K562 (cell line): ENCODE measurements at regions not wholly inside any gene's neighbourhood (a gene's known extent, or its start where the extent isn't known, plus 50 kb on each side); places are given as distances from the start of the nearest gene placed in this dataset.
A peak's percentile ranks its signal among the peaks of the same experiment; 100 is the strongest.

Experiments
- ATAC-seq: fragments of 200-7000 bp; cut with Tn5 transposase; 3 replicates; pipeline ENCODE4 v1.9.1; 2020; ENCODE audit warnings: moderate library complexity
- BruUV-seq: library from RNA; stranded (reverse); fragments of 400-500 nt; replicated peaks from 2 replicates; lab custom pipeline; 2021; lab: Mats Ljungman, UMichigan
- CTCF ChIA-PET: fragments of 300-600 bp; formaldehyde crosslinking; extraction: SDS; loops from one replicate; lab custom pipeline; 2021; ENCODE audit warnings: low intra/inter-chr PET ratio; lab: Yijun Ruan, JAX
- POLR2A ChIA-PET: fragments of 300-600, 350-650 bp; sonication (Branson Sonifier 250); formaldehyde crosslinking; extraction: SDS; loops from one replicate; lab custom pipeline; 2021; ENCODE audit warnings: antibody characterized with exemption, inconsistent platforms; lab: Yijun Ruan, JAX
- DNase-seq, 4 experiments: peaks; one replicate each; pipeline versions ENCODE4 v3.0.0 to v3.0.0-alpha.2; 2011 to 2018; ENCODE audit warnings: low spot score in 3 of 4, mixed read lengths in 3 of 4; ENCODE audit errors: extremely low read depth in 1 of 4
- FAIRE-seq: peaks from 2 replicates; lab custom pipeline; 2011; peaks lifted over from hg19 to GRCh38; lab: Jason Lieb, UNC
- H2AFZ ChIP-seq: 2 replicates; pipeline ENCODE4 v1.6.0; 2011; ENCODE audit warnings: low read depth, low read length, control low read depth, inconsistent platforms
- H3K27ac ChIP-seq: fragments of 200-600 bp; 3 replicates; pipeline ENCODE4 v1.8.0; 2011; ENCODE audit warnings: low read depth, mild to moderate bottlenecking, control low read depth, inconsistent platforms, low read length, moderate library complexity, mixed read lengths; ENCODE audit errors: extremely low read depth
- H3K27me3 ChIP-seq, 2 experiments: fragments of 300-600 bp in 1 of 2; 2 replicates in 1 of 2; 3 replicates in 1 of 2; pipeline versions ENCODE4 v1.6.0 to v1.8.0; 2011; ENCODE audit warnings: inconsistent platforms in 2 of 2, low read length in 2 of 2, mild to moderate bottlenecking in 1 of 2, mixed read lengths in 1 of 2, moderate library complexity in 1 of 2; ENCODE audit not compliant: control insufficient read depth in 2 of 2, insufficient read depth in 2 of 2
- H3K36me3 ChIP-seq: fragments of 300-600 bp; 3 replicates; pipeline ENCODE4 v1.8.0; 2011; ENCODE audit warnings: mild to moderate bottlenecking, low read length, inconsistent platforms; ENCODE audit not compliant: control insufficient read depth, insufficient read depth
- H3K4me1 ChIP-seq, 2 experiments: fragments of 200-600 bp in 1 of 2; replicated peaks in 1 of 2; 2 replicates in 1 of 2; 3 replicates in 1 of 2; pipeline versions ENCODE4 v1.5.1 to v1.8.0; 2011; ENCODE audit warnings: inconsistent platforms in 2 of 2, low read length in 2 of 2, mild to moderate bottlenecking in 1 of 2, mixed read lengths in 1 of 2, moderate library complexity in 1 of 2; ENCODE audit not compliant: control insufficient read depth in 2 of 2, insufficient read depth in 2 of 2
- H3K4me2 ChIP-seq: 2 replicates; pipeline ENCODE4 v1.6.1; 2011; ENCODE audit warnings: low read length, control low read depth, inconsistent platforms, mixed read lengths; ENCODE audit not compliant: insufficient read depth
- H3K4me3 ChIP-seq: fragments of 200-600 bp; sonication (generic), shearing (Covaris generic); 2 replicates; pipeline ENCODE4 v1.5.1; 2016; ENCODE audit warnings: control low read depth, inconsistent platforms
- H3K79me2 ChIP-seq: fragments of 200-600 bp; 3 replicates; pipeline ENCODE4 v1.8.0; 2011; ENCODE audit warnings: low read length, inconsistent platforms; ENCODE audit not compliant: control insufficient read depth, insufficient read depth
- H3K9ac ChIP-seq, 2 experiments: 2 replicates each; pipeline versions ENCODE4 v1.6.0 to v1.6.1; 2011; ENCODE audit warnings: low read depth in 2 of 2, low read length in 2 of 2, control low read depth in 1 of 2, inconsistent platforms in 1 of 2, mild to moderate bottlenecking in 1 of 2, mixed read lengths in 1 of 2; ENCODE audit not compliant: insufficient read depth in 1 of 2
- H3K9me1 ChIP-seq: one replicate; pipeline ENCODE4 v1.6.0; 2011; ENCODE audit warnings: inconsistent platforms, mild to moderate bottlenecking, low read length, moderate library complexity; ENCODE audit not compliant: control insufficient read depth, insufficient read depth
- H3K9me3 ChIP-seq: replicated peaks from 2 replicates; pipeline ENCODE4 v1.5.1; 2011; ENCODE audit warnings: low read depth, low read length, inconsistent platforms; ENCODE audit not compliant: control insufficient read depth, insufficient read depth
- H4K20me1 ChIP-seq: replicated peaks from 2 replicates; pipeline ENCODE4 v1.6.1; 2011; ENCODE audit warnings: low read length, inconsistent platforms, mixed read lengths; ENCODE audit not compliant: control insufficient read depth, insufficient read depth
- MED1 ChIP-seq: sonication (generic); formaldehyde crosslinking; IDR thresholded peaks from 2 replicates; pipeline ENCODE4 v1.8.1; 2023; ENCODE audit warnings: missing genetic modification reagents, borderline replicate concordance
- RBBP5 ChIP-seq: fragments of 200-600 bp; sonication (generic); IDR thresholded peaks from 2 replicates; pipeline ENCODE4 v1.6.1; 2012; ENCODE audit warnings: borderline replicate concordance, mild to moderate bottlenecking, low read length, control low read depth, inconsistent platforms; ENCODE audit not compliant: insufficient read depth, poor library complexity, severe bottlenecking
- RBM22 ChIP-seq: fragments of 200-400 bp; formaldehyde crosslinking; IDR thresholded peaks from 2 replicates; pipeline ENCODE4 v1.6.1; 2018; ENCODE audit warnings: low read length, low read depth; ENCODE audit not compliant: poor library complexity, severe bottlenecking
- ZBED1 ChIP-seq: IDR thresholded peaks from 2 replicates; pipeline ENCODE4 v1.6.1; 2014
- ZKSCAN1 ChIP-seq: fragments of 150-350 bp; IDR thresholded peaks from 2 replicates; pipeline ENCODE4 v1.6.1; 2016; ENCODE audit warnings: low read depth, low read length
- WGBS: fragments of 100-300 bp; shearing (Covaris generic); methylation state at CpG from one replicate; pipeline ENCODE4 v1.1.6; 2016; ENCODE audit warnings: low coverage, mixed read lengths; ENCODE audit not compliant: insufficient coverage; ENCODE audit errors: missing lambda C conversion rate; 5-methylcytosine and 5-hydroxymethylcytosine counted together
- in situ Hi-C: fragments of 300-500 bp; cut with MboI; formaldehyde crosslinking; loops from 4 replicates; pipeline ENCODE4 v1.15.0; 2018; ENCODE audit warnings: inconsistent platforms, mixed read lengths
- intact Hi-C: fragments of 100-400 bp; cut with micrococcal nuclease; formaldehyde crosslinking; loops from 2 replicates; pipeline ENCODE4 v1.14.2; 2022
- TF ChIP-seq, protein P1 (sequence below): IDR thresholded peaks from 2 replicates; pipeline ENCODE4 v1.6.1; 2012; ENCODE audit warnings: low read depth, low read length, improper control_type of control experiment, borderline replicate concordance

DNA sequence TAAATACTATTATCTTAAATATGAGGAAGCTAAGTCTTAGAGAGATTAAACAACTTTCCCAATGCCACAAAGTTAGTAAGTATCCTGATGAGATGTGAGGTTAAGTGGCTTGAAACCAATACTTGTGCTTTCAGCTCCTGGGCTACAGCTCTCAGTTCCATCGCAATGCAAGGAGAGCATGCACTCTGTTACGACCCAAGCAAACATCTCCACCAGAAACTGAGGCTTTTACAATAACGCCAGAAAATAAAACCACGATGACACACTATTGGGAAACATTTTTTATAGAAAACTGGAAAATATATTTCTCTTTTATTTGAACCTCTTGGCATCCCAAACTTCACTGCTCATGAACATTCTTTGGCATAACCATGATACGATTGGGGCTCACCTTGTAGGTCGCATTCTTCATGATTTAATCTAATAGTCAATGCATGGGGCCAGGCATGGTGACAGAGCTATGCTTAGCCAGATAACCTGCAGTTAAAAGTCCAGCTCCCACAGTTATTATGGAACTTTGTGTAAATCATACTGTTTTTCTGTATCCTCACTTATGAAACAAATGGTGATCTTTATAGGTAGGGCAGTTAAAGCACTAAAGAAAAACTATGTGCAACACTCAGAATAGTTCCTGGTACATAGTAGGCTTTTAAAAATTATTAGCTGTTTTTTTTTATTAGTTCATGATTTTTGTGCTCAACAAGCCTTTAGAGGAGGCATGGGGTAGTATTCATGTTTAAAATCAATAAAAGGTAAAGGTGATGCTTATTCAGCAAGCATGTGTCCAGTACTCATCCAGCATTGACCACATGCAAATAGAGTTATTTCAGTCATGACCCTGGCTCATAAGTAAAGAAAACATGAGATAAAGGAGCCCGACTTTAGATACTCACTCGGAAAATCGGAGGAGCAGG, 238.3 kb upstream of the TRIB2 start:
- Histone ChIP-seq H3K27me3 (no peaks in the 10 kb centered on the region), H3K27ac (peak overlapping the region; percentile 60; the same call in 2 of the 3 replicates), H3K79me2 (no peaks in the 10 kb centered on the region), H3K9me3 (peaks cover 3% of the 10 kb centered on the region; the same call in 1 of the 2 replicates), H3K4me2 (no peak overlapping the region; the same call in 1 of the 2 replicates), H4K20me1 (no peaks in the 10 kb centered on the region), H3K4me1 (peaks cover 0 to 9% of the 10 kb centered on the region in 2 experiments; a peak in 1 of 5 replicates), H3K4me3 (no peak overlapping the region), H3K9ac (no peak overlapping the region), H3K36me3 (no peaks in the 10 kb centered on the region), H2AFZ (peak overlapping the region; percentile 85), H3K9me1 (no peaks in the 10 kb centered on the region)
- no peak for DNase-seq
- ChIA-PET CTCF (interaction anchor here (0.7 kb wide), 1 partner anchor 22 kb away, joined by 3 read pairs; no protein-coding TSS in a partner anchor), POLR2A (interaction anchor here (0.6 kb wide), 1 partner anchor 30 kb away, joined by 3 read pairs; no protein-coding TSS in a partner anchor)
- no TSS peak for BruUV-seq
- 55% methylated on average over 9 of the region's 9 CpGs for WGBS
- in situ Hi-C loops (no loop called here), intact Hi-C loops (no loop called here)
- TF ChIP-seq RBBP5 = no peak
- no peak for TF ChIP-seq MED1 (CRISPR knock-in tag)
- TF ChIP-seq ZBED1 = no peak
- TF ChIP-seq RBM22 = no peak
- 0 out of 2 replicates have a peak, but pooled peaks have one; percentile 43 for TF ChIP-seq ZKSCAN1
- TF ChIP-seq, protein P1, sequence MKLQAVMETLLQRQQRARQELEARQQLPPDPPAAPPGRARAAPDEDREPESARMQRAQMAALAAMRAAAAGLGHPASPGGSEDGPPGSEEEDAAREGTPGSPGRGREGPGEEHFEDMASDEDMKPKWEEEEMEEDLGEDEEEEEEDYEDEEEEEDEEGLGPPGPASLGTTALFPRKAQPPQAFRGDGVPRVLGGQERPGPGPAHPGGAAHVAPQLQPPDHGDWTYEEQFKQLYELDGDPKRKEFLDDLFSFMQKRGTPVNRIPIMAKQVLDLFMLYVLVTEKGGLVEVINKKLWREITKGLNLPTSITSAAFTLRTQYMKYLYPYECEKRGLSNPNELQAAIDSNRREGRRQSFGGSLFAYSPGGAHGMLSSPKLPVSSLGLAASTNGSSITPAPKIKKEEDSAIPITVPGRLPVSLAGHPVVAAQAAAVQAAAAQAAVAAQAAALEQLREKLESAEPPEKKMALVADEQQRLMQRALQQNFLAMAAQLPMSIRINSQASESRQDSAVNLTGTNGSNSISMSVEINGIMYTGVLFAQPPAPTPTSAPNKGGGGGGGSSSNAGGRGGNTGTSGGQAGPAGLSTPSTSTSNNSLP = no peak
- ATAC-seq = no peak; the same call in 1 of the 3 replicates
- FAIRE-seq = no peak
